ENCODE measurements at regions not wholly inside any gene's neighbourhood (a gene's known extent, or its start where the extent isn't known, plus 50 kb on each side); places are given as distances from the start of the nearest gene placed in this dataset.

GRCh38 chr12:76276499-76277151 lies 71.6 kb downstream of the BBS10 start:
- TF ChIP-seq ARNT (IDR thresholded peaks at IDR 0.05) (no peak), FOXM1 (IDR thresholded peaks at IDR 0.05; ENCODE audit: borderline replicate concordance) (no peak)
